HG03442 (cell line): ENCODE measurements at regions not wholly inside any gene's neighbourhood (a gene's known extent, or its start where the extent isn't known, plus 50 kb on each side); places are given as distances from the start of the nearest gene placed in this dataset.

Experiments used
- ATAC-seq: cut with Tn5 transposase; IDR thresholded peaks from one replicate; pipeline ENCODE4 v1.9.1; 2021; ENCODE audit warnings: mild to moderate bottlenecking, moderate library complexity; ENCODE audit not compliant: unreplicated experiment

- ATAC-seq = no peak
Measured at GRCh38 chr13:73940098-73940497, 194.1 kb downstream of the KLF12 start.

DNA sequence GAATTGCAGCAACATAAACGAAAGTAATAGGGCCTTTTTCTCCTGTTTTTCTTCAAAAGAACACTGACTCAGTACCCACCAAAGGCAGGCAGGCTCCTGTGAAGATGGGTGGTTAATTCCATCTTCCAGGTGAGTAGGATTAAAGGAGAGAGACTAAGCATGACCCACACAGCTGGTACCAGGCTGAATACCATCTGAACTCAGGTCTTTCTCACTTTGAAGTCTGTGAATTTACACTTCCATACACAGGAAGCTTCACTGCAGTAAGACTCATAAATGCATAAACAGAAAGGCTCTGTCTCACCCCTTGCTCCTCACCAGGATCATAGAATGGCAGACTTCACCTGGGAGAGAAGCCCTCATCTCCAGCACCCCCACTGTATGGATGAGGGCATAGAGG is 194.6 kb downstream of the KLF12 start:
- ATAC-seq = no peak

GRCh38 chr13:73939071-73939380 is 195.2 kb downstream of the KLF12 start:
- ATAC-seq = no peak

- ATAC-seq = no peak
Measured at GRCh38 chr13:73938372-73939070, 195.7 kb downstream of the KLF12 start.

DNA sequence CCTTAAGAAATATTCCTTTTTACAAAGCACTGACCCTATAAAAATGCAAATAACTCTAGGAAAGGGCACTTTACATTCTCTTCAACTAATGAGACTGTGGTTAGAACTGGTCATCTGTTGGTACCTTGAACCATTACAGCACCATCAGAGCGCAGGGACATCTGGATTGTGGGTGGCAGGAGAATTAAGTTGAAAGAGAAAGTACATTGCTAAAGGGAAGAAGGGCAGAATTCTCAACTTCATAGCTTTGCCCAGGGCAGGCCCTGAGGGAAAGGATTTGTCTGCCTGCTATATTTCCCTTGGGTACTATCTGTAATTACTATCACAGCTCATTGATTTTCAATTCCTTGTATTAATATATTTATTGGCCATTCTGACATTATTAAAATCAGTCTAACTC is 196.8 kb downstream of the KLF12 start:
- ATAC-seq = no peak

DNA sequence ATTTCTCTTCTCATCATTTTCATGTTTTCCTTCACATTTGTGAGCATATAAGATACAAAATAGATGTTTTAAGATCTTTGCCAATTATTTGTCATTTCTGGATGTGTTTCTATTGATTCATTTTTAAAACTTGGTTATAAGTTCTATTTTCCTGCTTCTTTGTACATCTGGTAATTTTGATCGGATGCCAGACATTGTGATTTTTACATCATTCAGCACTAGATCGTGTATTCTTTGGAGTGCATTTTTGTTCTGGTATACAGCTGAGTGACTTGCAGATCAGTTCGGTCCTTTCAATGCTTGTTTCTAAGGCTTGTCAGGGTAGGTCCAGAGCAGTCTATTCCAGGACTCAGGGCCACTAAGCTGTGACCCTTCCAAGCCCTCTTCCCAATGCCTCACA is 198.2 kb downstream of the KLF12 start:
- ATAC-seq = no peak

- no peak for ATAC-seq
Measured at GRCh38 chr13:73934771-73935170, 199.4 kb downstream of the KLF12 start.

- ATAC-seq = no peak
Measured at GRCh38 chr13:73934215-73934641, 200.0 kb downstream of the KLF12 start.

DNA sequence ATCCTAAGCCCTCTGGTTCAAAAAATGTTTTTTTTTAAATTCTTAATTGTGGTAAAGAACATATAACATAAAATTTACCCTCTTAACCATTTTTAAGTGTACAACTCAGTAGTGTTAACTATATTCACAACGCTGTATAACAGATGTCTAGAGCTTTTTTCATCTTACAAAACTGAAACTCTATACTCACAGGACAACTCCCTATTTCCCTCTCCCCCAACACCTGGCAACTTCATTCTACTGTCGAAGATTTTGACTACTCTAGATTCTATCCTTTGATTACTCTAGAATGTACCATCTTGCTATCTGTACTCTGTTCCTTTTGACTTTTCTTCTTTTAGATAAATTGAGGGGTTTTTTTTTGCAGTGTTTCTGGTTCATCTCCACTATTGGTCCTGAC is 200.4 kb downstream of the KLF12 start:
- ATAC-seq = no peak

DNA sequence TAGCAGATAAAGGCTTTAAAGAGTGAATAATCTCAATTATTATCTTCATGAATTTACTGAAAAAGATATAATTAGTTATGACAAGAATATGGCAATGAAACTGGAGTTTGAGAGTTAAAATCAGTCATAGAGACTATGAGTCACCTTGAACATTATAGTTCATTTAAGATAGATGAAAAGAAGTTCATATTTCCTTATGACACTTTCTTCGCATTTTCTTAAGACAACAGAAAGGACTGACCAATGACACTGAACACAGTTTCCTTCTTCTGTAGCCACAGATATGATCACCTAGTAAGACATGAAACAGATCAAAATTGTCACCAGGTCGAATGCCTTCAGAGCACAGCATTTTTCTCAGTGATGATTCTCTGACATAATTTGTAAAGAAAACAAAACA is 202.1 kb downstream of the KLF12 start:
- ATAC-seq = no peak

DNA sequence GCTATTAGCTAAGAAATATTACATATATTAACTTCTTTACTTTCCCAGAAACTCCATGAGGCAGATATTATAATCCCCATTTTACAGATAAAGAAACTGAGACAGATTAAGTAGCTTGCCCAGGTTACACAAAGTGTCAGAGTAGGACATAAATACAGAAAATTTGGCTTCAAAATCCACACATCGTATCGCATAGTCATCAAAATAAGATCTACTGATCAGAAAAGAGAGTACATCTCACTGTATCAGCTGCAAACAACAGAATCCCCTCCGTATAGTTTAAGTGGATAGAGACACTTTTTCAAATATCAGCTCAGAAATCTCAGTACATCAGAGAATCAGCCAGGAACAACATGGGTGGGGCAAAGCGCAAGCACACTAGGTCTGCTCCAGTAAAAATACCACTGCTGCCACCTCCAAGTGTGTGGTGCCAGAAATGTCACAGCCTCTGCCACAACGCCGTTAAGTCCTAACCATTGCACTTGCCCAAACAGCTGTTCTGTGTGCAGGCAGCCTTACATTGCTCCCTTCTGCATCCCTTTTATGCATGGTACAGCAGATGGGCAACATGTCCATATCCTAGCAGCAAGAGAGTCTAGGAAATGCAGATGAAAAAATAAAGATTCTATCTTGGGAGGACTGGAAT is 204.8 kb downstream of the KLF12 start:
- no peak for ATAC-seq

DNA sequence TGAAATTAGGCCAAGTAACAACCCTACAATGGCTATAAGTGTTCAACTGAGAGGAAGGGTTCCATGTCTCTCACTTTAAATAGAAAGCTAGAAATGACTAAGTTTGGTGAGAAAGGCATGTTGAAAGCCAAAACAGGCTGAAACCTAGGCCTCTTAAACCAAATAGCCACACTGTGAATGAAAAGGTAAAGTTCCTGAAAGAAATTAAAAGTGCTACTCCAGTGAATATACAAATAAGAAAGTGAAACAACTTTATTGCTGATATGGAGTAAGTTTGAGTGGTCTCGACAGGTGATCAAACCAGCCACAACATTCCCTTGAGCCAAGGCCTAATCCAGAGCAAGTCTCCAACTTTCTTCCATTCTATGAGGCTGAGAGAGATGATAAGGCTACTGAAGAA is 209.6 kb downstream of the KLF12 start:
- peak; percentile 93 for ATAC-seq

- no peak for ATAC-seq
Measured at GRCh38 chr13:73922493-73923393, 211.5 kb downstream of the KLF12 start.

- ATAC-seq = no peak
Measured at GRCh38 chr13:73918691-73919090, 215.5 kb downstream of the KLF12 start.

- ATAC-seq = peak; percentile 68
Measured at GRCh38 chr13:73913751-73914518, 220.3 kb downstream of the KLF12 start.

DNA sequence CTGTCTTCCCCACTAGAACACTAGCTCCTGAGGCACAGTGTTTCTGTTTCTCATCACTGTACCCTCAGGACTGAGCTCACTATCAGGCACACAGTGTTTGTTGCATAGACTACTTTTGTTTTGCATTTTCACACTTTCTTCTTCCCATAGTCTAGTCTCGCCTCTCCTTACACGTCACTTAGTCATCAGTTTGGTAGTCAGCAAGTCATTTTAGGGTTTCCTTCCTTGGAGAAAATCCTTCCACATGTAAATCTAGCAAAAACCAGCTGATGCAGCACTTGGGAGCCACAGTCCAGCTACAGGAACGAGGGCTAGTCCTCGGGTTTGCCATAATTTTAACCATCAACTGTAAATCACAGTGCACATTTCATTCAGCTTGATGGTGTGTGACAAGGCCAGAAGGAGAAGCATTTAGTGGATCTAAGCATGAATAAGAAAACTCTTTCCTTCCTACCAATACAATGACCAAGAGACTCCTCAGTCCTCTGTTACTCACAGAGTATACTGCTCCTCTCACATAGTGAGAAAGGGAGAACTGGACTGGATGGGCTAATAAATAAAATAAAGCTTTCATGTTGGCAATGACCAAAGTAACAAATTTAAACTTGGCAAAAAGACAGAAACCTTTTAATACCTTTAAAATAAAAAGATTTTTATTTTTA is 221.0 kb downstream of the KLF12 start:
- peak; percentile 40 for ATAC-seq

- no peak for ATAC-seq
Measured at GRCh38 chr13:73911361-73911760, 222.8 kb downstream of the KLF12 start.

GRCh38 chr13:73910733-73911132 is 223.5 kb downstream of the KLF12 start:
- no peak for ATAC-seq

DNA sequence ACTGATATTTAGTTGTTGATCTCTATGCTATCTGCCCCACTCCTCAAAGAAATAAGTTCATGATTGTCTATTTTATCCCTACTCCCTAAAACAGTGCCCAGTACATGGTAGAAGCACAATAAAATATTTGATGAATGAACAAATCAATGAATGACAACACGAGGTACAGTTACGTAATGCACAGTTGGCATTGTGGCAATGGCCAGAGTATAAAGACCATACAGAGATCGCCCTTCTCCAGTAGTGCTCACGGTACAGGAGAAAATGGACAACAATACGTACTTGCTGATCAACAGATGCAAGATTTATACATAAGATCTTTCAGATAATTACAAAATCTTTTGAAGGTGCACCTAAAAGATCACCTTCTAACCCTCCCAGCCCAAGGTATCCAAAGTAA is 225.4 kb downstream of the KLF12 start:
- no peak for ATAC-seq

GRCh38 chr13:73904625-73905024 is 229.6 kb downstream of the KLF12 start:
- ATAC-seq = no peak

GRCh38 chr13:73903561-73903960 is 230.6 kb downstream of the KLF12 start:
- no peak for ATAC-seq
